HG02885 (cell line): ENCODE measurements at regions not wholly inside any gene's neighbourhood (a gene's known extent, or its start where the extent isn't known, plus 50 kb on each side); places are given as distances from the start of the nearest gene placed in this dataset.
"Not testable (repeated sequence)": the region's sequence is repeated elsewhere in the genome, so short reads cannot be mapped to it uniquely, and the experiment has no call there.

Experiments used
- ATAC-seq: cut with Tn5 transposase; IDR thresholded peaks from one replicate; pipeline ENCODE4 v1.9.1; 2021; ENCODE audit warnings: mild to moderate bottlenecking; ENCODE audit not compliant: unreplicated experiment, poor library complexity

GRCh38 chr2:3116371-3116770 lies 261.2 kb downstream of the EIPR1 start:
- no peak for ATAC-seq

DNA sequence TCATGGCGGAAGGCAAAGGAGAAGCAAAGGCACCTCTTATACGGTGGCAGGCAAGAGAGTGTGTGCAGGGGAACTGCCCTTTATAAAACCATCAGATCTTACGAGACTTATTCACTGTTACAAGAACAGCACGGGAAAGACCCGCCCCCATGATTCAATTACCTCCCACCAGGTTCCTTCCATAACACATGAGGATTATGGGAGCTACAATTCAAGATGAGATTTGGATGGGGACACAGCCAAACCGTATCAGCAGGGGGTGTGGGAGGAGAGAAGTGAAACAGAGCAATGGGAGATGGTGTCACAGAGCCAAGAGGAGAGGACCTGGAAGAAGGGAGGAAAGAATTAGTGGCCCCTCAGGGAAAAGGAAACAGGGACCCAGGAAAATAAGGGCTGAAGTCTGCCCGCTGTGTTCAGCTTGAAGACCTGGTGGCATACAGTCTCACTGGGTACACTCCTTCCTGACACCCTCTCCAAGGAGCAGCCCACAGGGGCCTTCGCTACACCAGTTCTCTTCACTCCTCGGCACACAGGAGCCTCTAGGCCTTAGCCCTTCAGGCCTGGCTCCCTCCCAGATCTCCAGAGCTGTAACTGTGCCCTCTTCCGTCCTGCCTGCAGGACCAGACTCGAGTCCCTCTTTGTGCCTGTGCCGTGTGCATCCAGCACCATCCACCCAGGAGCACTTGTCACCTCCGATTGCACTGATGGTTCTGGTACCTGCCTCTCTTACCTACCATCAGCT lies 262.1 kb downstream of the EIPR1 start:
- no peak for ATAC-seq

GRCh38 chr2:3114406-3115185 lies 263.0 kb downstream of the EIPR1 start:
- ATAC-seq: no peak

GRCh38 chr2:3113769-3114168 lies 263.8 kb downstream of the EIPR1 start:
- ATAC-seq: no peak

DNA sequence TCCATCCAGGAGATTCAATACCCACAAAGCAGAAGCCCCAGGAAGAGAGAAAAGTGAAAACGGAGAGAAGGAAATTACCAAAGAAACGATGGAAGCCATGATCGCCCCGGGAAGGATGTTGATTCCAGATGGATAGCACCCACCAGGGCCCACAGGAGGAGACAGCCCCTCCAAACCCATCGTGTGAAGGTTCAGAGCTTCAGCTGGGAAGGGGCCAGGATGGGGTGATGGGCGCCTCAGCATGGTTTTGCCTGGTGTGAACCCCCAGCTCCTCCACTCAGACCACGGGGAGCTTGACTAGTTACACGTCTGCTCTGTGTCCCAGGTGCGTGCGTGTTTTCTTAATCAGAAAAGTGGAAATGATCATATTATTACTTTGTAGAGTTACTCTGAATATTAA lies 264.5 kb downstream of the EIPR1 start:
- no peak for ATAC-seq

- no peak for ATAC-seq
Measured at GRCh38 chr2:3112553-3112952, 265.1 kb downstream of the EIPR1 start.

DNA sequence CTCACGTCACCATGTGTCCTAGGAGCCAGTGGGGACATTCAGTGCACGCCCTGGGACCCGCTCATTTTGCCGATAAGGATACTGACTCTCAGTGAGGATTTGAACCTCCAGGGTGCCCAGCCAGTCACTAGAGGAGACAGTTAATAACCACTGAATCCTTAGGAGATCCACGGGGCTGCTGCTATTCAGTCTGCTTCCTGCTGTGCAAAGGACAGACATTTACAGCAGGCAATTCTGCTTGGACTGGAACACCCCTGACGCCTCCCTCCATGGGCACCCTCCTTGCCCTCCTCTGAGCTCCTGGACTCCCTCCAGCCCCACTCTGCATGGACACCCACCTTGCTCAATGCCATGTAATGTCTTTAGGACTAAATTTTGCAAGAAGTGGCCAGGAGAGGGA lies 265.5 kb downstream of the EIPR1 start:
- ATAC-seq: no peak

DNA sequence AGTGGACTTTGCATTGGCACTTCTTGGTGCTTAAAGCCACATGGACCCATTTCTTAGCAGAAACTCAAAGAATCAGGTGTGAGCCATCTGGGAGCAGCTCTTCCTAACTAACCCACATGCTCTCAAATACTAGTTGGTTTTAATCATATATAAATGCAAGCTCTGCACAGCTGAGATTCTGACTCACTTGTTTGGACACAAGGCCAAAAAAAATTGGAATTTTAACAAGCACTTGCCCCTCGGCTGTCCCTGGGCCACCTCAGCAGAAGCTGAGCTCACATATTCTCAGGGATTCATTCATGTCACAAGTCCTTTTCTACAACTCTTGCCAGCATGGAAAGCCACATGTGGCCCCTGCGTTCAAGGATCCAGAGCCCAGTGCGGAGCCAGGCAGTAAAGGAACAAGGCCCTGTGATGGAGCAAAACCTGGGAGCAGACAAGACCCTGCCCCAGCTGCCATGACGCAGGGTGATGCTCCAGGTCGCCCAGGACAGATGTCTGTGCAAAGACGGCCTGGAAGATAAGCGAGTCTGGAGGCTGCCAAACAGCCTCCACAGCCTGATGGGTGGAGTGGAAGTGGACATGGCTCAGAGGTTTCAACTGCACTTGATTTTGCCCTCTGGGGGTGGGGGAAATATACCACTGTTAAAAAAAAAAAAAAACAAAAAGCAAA lies 266.5 kb downstream of the EIPR1 start:
- no peak for ATAC-seq

GRCh38 chr2:3110555-3110954 lies 267.1 kb downstream of the EIPR1 start:
- ATAC-seq: no peak

DNA sequence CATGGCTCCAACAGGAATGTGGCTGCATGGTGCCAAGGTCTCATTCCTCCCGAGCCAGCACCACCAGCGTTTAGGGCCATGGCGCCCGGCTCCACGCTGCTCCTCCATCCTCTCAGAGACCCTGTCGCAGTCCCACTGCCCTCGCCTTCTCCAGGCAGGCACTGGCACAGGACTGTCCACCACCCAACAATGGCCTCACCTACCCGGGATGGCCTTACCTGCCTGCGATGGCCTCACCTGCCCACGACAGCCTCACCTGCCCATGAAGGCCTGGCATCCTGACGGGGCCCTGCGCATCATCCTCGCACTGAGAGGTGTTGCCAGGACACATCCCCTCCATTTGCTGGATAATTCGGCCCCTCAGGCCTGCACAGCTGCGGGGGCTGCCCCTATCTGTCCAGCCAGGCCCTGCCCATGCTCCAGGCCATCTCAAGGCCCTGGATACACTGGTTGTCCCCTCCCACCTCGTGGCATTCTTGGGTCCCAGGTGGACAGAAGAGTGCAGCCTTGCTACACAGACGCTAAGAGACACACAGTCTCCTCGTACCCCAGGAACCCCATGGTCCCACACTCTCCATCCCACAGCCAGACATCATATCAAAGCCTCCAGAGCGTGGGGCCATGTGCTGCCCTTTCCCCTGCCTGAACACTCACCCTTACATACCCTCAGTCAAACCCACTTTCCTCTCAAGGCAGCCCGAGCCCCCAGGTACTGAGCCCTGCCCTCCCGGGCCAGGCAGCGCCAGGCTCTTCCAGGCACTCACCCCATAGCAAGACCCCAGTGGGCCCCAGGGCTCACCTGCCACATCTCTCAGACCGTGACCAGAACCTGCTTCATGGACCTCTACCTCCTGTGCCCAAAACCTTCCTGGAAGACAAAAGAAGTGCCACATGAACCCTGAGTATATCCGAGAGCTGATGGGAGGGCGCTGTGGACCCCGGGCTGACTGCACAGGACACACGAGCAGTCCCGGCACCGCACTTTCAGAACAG lies 268.6 kb downstream of the EIPR1 start:
- no peak for ATAC-seq

DNA sequence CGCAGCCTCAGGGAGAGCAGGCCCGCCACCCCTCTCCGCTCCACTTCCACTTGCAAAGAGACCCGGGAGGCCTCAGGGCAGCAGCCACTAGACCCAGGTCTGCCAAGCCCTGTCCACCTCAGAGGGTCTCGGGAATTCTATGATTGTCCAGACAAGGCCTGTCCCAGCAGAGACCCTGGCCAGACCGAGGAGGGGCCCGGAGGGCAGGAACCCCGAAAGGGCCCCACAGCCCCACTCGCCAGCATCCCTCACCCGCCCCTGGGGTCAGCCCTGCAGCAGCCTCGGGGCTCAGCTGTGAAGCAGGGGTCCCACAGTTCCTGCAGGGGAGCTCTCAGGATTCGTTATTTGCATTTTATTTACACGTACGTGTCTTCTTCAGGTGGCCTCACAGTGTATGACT lies 269.5 kb downstream of the EIPR1 start:
- ATAC-seq: no peak

- ATAC-seq: no peak
Measured at GRCh38 chr2:3107567-3107966, 270.1 kb downstream of the EIPR1 start.

DNA sequence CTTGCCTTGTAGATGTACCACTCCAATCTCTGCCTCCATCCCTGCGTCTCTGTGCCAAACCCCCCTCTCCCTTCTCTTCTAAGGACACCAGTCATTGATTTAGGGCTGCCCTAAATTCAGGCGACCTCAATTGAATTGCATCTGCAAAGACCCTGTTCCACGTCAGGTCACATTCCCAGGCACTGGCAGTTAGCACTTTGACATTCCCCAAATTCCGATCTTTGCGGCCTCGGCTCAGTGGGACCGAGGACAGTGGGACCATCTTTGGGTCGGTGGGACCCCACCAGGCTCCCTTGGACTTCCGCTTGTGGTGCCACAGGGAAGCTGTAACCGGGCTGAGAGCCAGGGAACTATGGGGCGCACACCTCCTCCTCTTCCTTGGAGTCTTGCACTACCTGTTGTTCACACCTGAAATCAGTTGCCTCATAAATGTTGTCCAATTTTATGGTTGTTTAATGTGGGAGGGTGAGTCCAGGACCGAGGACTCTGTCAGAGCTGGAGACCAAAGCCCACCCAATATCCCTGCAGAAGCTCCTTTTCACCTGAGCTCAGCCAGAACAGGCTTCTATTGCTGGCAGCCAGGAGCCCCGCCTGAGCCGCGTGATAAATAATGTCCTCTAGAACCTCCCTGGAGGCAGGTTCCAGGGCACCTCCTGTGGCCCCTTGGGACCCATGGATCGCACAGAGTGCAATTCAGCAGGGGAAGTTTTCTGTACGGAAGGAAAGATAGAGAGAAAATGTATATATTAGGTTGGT lies 271.6 kb downstream of the EIPR1 start:
- no peak for ATAC-seq

DNA sequence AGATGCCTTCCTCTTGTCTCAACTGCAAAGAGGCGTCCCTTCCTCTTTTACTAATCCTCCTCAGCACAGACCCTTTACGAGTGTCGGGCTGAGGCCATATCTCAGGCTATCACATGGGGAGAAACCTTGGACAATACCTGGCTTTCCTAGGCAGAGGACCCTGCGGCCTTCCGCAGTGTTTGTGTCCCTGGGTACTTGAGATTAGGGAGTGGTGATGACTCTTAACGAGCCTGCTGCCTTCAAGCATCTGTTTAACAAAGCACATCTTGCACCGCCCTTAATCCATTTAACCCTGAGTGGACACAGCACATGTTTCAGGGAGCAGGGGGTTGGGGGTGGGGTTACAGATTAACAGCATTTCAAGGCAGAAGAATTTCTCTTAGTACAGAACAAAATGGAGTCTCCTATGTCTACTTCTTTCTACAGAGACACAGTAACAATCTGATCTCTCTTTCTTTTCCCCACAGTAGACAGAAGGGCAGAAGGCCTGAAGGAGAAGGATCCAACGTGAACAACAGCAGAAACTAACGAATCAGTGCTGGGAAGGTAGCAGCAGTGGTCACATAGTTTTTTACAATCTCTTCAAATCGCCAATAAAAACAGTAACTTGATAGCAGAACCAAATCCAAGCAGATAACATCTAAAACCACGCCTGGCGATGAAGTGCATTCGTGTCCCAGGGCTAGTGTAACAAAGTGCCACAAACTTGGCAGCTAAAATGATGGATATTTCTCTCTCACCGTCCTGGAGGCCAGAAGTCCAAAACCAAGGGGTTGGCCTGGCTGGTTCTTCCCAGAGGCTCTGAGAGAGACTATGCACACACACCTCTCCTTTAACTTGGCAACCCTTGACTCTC lies 272.4 kb downstream of the EIPR1 start:
- ATAC-seq: not testable (repeated sequence)

- no peak for ATAC-seq
Measured at GRCh38 chr2:3104261-3104660, 273.4 kb downstream of the EIPR1 start.

GRCh38 chr2:3102922-3103569 lies 274.6 kb downstream of the EIPR1 start:
- ATAC-seq: no peak

DNA sequence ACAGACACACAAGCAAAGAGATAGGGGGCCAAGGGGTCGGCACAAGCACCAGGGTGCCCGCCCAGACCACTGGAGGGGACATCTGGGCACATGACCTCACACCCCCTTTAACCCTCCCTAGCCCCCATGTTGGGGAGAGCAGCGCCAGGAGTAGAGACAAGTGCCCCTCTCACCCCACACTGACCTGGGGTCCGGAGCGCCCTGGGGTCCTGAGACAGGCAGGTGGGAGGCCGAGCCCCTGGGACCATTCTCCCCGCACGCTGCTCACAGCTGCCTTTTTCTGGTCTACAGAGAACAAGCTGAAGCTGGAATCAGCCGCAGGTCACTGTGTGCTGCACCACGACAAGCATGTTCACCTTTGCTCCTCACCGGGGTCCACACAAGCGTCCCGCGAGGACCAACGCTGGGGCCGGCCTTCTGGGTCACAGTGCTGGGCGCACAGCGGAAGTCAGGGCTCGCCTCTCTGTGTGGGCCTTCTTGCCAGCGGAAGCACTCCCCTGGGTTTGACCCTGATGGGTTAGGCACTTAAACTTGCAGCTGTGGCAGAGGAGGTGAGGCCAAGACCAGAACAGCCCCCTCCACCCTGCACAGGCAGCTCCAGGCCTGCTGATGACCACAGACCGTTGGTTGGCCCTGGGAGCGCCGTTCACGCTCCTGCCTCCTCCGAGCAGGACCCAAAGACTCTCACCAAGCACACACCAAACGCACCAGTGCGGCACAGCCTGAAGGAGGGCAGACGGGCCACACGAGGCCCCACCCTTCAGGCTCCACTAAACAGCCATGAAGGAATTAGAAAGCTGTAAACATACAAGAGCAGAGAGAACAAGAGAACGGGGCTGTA lies 275.3 kb downstream of the EIPR1 start:
- ATAC-seq: no peak
